Memory B cell (primary cell): ENCODE measurements at regions not wholly inside any gene's neighbourhood (a gene's known extent, or its start where the extent isn't known, plus 50 kb on each side); places are given as distances from the start of the nearest gene placed in this dataset.
"Not testable (repeated sequence)": the region's sequence is repeated elsewhere in the genome, so short reads cannot be mapped to it uniquely, and the experiment has no call there.

Source experiments
- ATAC-seq: fragments of 150-1000 bp; cut with Tn5 transposase; 2 replicates; pipeline ENCODE4 v1.10.0; 2021; ENCODE audit warnings: low read depth, mild to moderate bottlenecking, moderate library complexity
- DNase-seq, 2 donors: peaks; one replicate each; pipeline ENCODE4 v3.0.0; 2022; ENCODE audit warnings: low spot score in 2 of 2
- H3K27ac Mint-ChIP-seq: one replicate; pipeline ENCODE4 v1.8.0; 2022; ENCODE audit warnings: mild to moderate bottlenecking, moderate library complexity, mixed read lengths
- H3K27me3 Mint-ChIP-seq: one replicate; pipeline ENCODE4 v1.8.0; 2022; ENCODE audit warnings: mixed read lengths
- H3K36me3 Mint-ChIP-seq: one replicate; pipeline ENCODE4 v1.8.0; 2022; ENCODE audit warnings: mild to moderate bottlenecking, mixed read lengths
- H3K4me1 Mint-ChIP-seq: one replicate; pipeline ENCODE4 v1.8.0; 2022; ENCODE audit warnings: mixed read lengths
- H3K4me3 Mint-ChIP-seq: one replicate; pipeline ENCODE4 v1.8.0; 2022; ENCODE audit warnings: mild to moderate bottlenecking, moderate library complexity, mixed read lengths
- H3K9me3 Mint-ChIP-seq: one replicate; pipeline ENCODE4 v1.8.0; 2022; ENCODE audit warnings: mixed read lengths

DNA sequence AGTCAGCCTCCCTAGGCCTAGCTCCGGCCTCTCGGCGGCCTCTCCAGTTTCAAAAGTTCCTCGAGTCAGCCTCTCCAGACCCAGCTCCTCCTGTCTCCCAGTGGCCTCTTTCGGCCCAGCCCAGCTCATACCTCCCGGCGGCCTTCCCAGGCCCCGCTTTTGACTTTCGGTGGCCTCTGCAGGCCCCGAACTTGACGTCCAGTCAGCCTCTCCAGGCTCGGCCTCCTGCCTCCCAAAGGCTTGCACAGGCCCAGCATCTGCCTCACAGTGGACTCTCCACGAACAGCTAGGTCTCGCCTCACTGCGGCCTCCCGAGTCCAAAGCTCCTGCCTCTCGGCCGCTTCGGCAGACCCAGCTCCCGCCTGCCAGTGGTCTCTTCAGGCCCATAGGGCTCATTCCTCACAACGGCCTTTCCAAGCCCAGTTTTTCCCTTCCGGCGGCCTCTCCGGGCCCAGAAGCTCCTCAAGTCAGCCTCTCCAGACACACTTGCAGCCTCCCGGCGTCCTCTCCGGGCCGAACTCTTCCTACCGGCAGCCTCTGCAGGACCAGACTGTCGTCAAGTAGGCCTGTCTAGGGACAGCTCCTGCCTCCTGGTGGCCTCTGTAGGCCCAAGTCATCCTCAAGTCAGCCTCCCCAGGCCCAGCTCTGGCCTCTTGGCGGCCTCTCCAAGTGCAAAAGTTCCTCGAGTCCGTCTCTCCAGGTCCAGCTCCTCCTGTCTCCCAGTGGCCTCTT, 249.9 kb upstream of the ZNF722 start:
- not testable (repeated sequence) for H3K27me3 Mint-ChIP-seq, H3K9me3 Mint-ChIP-seq, H3K36me3 Mint-ChIP-seq, H3K4me1 Mint-ChIP-seq, DNase-seq, H3K4me3 Mint-ChIP-seq, H3K27ac Mint-ChIP-seq, ATAC-seq

DNA sequence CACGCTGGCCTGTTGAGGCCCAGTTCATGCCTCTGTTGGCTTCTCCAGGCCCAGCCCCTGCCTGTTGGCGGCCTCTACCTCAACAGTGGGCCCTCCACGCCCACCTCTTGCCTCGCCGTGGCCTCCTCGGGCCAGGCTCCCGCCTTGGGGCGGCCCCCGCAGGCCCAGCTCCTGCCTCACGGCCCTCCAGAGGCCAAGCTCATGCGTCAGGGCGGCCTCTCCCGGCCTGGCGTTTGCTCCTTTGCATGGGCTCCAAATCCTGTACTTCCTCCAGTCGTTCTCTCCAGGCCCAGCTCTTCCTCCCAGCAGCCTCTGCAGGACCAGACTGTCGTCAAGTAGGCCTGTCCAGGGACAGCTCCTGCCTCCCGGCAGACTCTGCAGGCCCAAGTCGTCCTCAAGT, 246.2 kb upstream of the ZNF722 start:
- H3K27me3 Mint-ChIP-seq, H3K4me1 Mint-ChIP-seq, H3K4me3 Mint-ChIP-seq, H3K9me3 Mint-ChIP-seq, H3K36me3 Mint-ChIP-seq, DNase-seq, H3K27ac Mint-ChIP-seq, ATAC-seq: not testable (repeated sequence)

DNA sequence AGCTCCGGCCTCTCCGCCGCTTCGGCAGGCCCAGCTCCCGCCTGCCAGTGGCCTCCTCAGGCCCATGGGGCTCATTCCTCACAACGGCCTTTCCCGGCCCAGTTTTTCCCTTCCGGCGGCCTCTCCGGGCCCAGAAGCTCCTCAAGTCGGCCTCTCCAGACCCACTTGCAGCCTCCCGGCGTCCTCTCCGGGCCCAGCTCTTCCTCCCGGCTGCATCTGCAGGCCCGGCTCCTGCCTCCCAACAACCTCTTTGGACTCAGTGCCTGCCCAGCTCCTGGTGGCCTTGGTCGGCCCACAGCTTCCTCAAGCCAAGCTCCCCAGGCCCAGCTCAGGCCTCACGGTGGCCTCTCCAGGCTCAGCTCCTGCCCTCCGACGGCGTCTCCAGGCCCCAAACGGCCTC, 245.5 kb upstream of the ZNF722 start:
- DNase-seq, ATAC-seq, H3K4me1 Mint-ChIP-seq, H3K4me3 Mint-ChIP-seq, H3K27ac Mint-ChIP-seq, H3K9me3 Mint-ChIP-seq, H3K36me3 Mint-ChIP-seq, H3K27me3 Mint-ChIP-seq: not testable (repeated sequence)

DNA sequence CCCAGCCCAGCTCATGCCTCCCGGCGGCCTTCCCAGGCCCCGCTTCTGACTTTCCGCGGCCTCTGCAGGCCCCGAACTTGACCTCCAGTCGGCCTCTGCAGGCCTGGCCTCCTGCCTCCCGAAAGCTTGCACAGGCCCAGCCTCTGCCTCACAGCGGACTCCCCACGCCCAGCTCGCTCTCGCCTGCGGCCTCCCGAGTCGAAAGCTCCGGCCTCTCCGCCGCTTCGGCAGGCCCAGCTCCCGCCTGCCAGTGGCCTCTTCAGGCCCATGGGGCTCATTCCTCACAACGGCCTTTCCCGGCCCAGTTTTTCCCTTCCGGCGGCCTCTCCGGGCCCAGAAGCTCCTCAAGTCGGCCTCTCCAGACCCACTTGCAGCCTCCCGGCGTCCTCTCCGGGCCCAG, 238.4 kb upstream of the ZNF722 start:
- H3K36me3 Mint-ChIP-seq, H3K9me3 Mint-ChIP-seq, H3K4me1 Mint-ChIP-seq, DNase-seq, H3K4me3 Mint-ChIP-seq, H3K27me3 Mint-ChIP-seq, H3K27ac Mint-ChIP-seq, ATAC-seq: not testable (repeated sequence)

DNA sequence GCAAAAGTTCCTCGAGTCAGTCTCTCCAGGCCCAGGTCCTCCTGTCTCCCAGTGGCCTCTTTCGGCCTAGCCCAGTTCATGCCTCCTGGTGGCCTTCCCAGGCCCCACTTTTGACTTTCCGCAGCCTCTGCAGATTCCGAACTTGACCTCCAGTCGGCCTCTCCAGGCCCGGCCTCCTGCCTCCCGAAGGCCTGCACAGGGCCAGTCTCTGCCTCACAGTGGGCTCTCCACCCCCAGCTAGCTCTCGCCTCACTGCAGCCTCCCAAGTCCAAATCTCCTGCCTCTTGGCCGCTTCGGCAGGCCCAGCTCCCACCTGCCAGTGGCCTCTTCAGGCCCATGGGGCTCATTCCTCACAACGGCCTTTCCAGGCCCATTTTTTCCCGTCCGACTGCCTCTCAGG, 233.1 kb upstream of the ZNF722 start:
- DNase-seq, ATAC-seq, H3K27me3 Mint-ChIP-seq, H3K4me3 Mint-ChIP-seq, H3K9me3 Mint-ChIP-seq, H3K4me1 Mint-ChIP-seq, H3K36me3 Mint-ChIP-seq, H3K27ac Mint-ChIP-seq: not testable (repeated sequence)

DNA sequence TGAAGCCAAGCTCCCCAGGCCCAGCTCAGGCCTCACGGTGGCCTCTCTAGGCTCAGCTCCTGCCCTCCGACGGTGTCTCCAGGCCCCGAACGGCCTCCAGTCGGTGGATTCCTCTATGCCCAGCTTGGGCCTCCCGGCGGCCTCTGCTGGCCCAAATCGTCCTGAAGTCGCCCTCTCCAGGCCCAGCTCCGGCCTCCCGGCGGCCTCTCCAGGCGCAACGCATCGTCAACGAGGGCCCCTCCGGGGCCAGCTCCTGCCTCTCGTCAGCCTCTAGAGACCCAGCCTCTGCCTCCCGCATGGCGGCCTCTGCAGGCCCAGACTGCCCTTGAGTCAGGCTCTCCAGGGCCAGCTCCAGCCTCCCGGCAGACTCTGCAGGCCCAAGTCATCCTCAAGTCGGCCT, 232.5 kb upstream of the ZNF722 start:
- not testable (repeated sequence) for H3K4me1 Mint-ChIP-seq, H3K9me3 Mint-ChIP-seq, DNase-seq, H3K4me3 Mint-ChIP-seq, ATAC-seq, H3K27me3 Mint-ChIP-seq, H3K27ac Mint-ChIP-seq, H3K36me3 Mint-ChIP-seq

DNA sequence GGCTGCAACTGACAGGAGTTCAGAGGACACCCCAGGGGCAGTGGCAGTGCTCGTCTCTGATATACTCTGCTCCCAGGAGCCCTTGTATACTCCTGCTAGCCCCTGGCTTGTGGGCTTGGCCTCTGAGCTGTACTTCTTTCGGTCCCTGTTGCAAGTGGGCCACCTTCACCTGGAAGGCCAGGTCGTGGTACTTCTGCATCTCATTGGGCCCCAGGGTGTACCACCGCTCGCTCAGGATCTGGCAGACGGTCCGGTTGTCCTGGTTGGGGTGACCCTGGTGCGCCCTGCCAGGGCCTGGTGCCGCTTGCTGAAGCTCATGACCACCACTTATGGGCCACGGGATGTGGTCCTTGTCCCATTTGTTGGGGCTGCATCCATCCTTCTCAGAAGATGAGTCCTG, 228.5 kb upstream of the ZNF722 start:
- not testable (repeated sequence) for DNase-seq, H3K27me3 Mint-ChIP-seq, ATAC-seq, H3K9me3 Mint-ChIP-seq, H3K36me3 Mint-ChIP-seq, H3K4me3 Mint-ChIP-seq, H3K4me1 Mint-ChIP-seq, H3K27ac Mint-ChIP-seq

DNA sequence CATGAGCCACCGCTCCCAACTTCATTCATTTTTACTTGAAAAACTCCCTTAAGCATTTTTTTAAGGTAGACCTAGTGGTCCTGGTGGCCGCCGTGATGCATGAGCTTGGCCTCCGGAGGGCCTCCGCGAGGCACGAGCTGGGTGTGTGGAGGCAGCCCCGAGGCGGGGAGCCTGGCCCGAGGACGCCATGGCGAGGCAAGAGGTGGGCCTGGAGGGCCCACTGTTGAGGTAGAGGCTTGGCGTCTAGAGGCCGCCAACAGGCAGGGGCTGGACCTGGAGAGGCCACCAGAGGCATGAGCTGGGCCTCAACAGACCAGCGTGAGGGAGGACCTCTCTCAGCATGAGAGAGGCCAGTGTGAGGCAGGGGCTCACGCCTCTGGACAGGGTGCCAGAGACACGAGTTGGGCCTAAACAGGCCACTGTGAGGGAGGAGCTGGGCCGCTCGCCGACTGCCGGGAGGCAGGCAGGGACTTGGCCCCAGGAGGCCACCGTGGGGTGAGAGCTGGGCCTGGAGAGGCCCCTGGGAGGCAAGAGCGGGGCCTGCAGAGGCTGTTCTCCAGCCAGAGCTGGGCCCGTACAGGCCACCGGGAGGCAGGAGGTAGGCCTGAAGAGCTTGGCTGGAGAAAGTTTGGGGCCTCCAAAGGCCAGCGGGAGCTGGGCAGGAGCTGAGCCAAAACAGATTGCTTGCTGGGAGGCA, 227.1 kb upstream of the ZNF722 start:
- ATAC-seq, H3K4me3 Mint-ChIP-seq, H3K4me1 Mint-ChIP-seq, H3K9me3 Mint-ChIP-seq, H3K27me3 Mint-ChIP-seq, DNase-seq, H3K27ac Mint-ChIP-seq, H3K36me3 Mint-ChIP-seq: not testable (repeated sequence)

DNA sequence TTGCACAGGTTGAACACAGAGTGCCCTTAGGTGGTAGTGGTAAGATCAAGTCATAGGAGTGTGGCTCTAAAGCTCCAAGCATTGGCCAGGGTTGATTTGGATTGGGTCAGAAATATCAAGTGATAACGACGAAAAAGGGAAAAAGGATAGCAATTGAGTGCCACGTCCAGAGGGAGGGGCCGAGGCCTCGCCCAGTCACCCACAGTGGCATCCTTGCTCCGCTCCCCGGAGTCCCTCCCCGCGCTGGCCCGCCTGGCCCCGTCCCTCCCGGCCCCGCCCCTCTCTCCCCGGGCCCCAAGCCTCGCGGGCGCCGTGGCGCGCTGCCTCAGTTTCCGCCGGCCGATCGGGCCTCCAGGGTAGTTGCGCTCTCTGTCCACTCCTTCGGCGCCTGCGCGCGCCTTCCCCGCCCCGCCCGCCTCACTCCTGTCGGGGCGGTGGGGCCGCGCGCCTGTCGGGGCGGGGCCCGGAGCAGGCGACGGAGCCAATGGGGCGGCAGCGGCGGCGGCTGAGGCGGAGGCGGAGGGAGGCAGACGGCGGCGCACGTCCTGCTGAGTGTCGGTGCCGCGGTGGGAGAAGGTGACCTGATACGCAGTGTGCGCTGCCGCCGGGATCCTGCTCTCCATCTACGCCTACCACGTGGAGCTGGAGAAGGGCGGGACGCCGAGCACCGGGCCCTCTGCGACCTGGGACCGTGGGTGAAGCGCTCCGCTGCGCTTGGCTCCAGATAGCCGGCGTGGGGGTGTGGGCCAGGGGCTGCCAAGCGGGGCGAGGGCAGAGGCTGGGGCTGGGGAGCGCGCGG, 209.1 kb upstream of the ZNF722 start:
- DNase-seq (no peak), ATAC-seq (peak; percentile 39)
- Mint-ChIP-seq H3K4me3 (peak overlapping the region; percentile 53), H3K4me1 (no peaks in the 10 kb centered on the region), H3K9me3 (peaks cover 1% of the 10 kb centered on the region), H3K36me3 (no peaks in the 10 kb centered on the region), H3K27ac (no peak overlapping the region), H3K27me3 (no peaks in the 10 kb centered on the region)

DNA sequence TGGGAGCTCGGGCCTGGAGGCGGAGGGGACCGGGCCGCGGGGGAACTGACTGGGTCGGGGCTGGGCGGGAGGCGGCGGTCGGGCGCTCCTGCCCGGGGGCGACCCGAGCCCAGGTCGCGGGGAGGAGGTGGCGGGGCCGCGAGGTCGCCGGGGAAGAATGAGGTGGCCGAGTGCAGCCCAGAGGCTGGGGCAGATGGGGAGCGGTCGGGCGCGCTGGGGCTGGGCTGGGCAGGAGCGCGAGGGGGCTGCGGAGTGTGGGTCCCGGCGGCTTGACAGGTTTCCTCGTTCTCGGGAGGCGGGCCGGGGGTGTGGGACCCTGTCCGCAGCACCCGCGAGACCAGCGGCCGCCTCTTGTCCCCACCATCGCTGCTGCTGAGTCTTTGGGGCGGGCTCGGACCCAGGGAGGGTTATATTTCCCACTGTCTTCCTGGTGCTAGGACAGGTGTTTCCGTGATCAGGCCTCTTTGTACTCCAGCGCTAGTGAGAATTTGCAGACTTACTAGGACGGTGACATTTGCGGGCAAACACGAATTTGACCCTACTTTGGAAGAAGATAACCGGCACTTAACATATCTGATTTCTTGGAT, 208.4 kb upstream of the ZNF722 start:
- H3K27me3 Mint-ChIP-seq, H3K27ac Mint-ChIP-seq, ATAC-seq, H3K4me3 Mint-ChIP-seq, H3K36me3 Mint-ChIP-seq, H3K4me1 Mint-ChIP-seq, H3K9me3 Mint-ChIP-seq, DNase-seq: not testable (repeated sequence)
